A673 (cell line): ENCODE measurements at regions not wholly inside any gene's neighbourhood (a gene's known extent, or its start where the extent isn't known, plus 50 kb on each side); places are given as distances from the start of the nearest gene placed in this dataset.

Experiments
- BruUV-seq: library from RNA; stranded (reverse); fragments of 400-500 nt; replicated peaks from 2 replicates; lab custom pipeline; 2021; lab: Mats Ljungman, UMichigan
- CTCF ChIA-PET: fragments of 300-600 bp; sonication (Branson Sonifier 250); formaldehyde crosslinking; loops from one replicate; lab custom pipeline; 2022; ENCODE audit warnings: antibody characterized with exemption; lab: Charles Lee
- POLR2A ChIA-PET: fragments of 300-600 bp; sonication (Branson Sonifier 250); formaldehyde crosslinking; loops from one replicate; lab custom pipeline; 2022; ENCODE audit warnings: antibody characterized with exemption; ENCODE audit not compliant: low non-redundant PET; lab: Charles Lee
- DNase-seq: peaks from one replicate; pipeline ENCODE4 v3.0.0-alpha.2; 2015; ENCODE audit warnings: low spot score
- H3K27ac ChIP-seq: fragments of 200-600 bp; sonication (generic); 2 replicates; pipeline ENCODE4 v1.5.1; 2016; ENCODE audit warnings: mixed run types, low read depth, mild to moderate bottlenecking, mixed read lengths, antibody characterized with exemption, low read length; ENCODE audit not compliant: poor library complexity, severe bottlenecking
- H3K27me3 ChIP-seq: fragments of 200-600 bp; sonication (generic); replicated peaks from 2 replicates; pipeline ENCODE4 v1.6.1; 2017; ENCODE audit warnings: mixed run types, low read depth, mild to moderate bottlenecking, mixed read lengths, antibody characterized with exemption, low read length; ENCODE audit not compliant: insufficient read depth, poor library complexity
- H3K36me3 ChIP-seq: fragments of 200-600 bp; sonication (generic); 2 replicates; pipeline ENCODE4 v1.6.1; 2016; ENCODE audit warnings: mixed run types, mild to moderate bottlenecking, mixed read lengths, antibody characterized with exemption, low read length; ENCODE audit not compliant: insufficient read depth, poor library complexity, severe bottlenecking
- H3K4me1 ChIP-seq: fragments of 200-600 bp; sonication (generic); 2 replicates; pipeline ENCODE4 v1.6.1; 2017; ENCODE audit warnings: mixed run types, mild to moderate bottlenecking, mixed read lengths, antibody characterized with exemption, low read length; ENCODE audit not compliant: insufficient read depth, poor library complexity, severe bottlenecking
- H3K4me3 ChIP-seq: fragments of 200-600 bp; sonication (generic); 2 replicates; pipeline ENCODE4 v1.5.1; 2016; ENCODE audit warnings: low read depth, mixed run types, mild to moderate bottlenecking, mixed read lengths, low read length; ENCODE audit not compliant: poor library complexity, severe bottlenecking
- H3K9me3 ChIP-seq: fragments of 200-600 bp; sonication (generic); 2 replicates; pipeline ENCODE4 v1.6.1; 2016; ENCODE audit warnings: mixed run types, low read depth, mild to moderate bottlenecking, mixed read lengths, antibody characterized with exemption, low read length; ENCODE audit not compliant: poor library complexity, severe bottlenecking
- EZH2 ChIP-seq: fragments of 200-600 bp; sonication (generic); IDR thresholded peaks from 2 replicates; pipeline ENCODE4 v1.6.1; 2017; ENCODE audit warnings: borderline replicate concordance, low read depth, mild to moderate bottlenecking, mixed read lengths, antibody characterized with exemption, low read length; ENCODE audit not compliant: poor library complexity, severe bottlenecking
- intact Hi-C: fragments of 100-400 bp; cut with micrococcal nuclease; formaldehyde crosslinking; loops from one replicate; pipeline ENCODE4 v1.10.0; 2022; ENCODE audit not compliant: unreplicated experiment
- TF ChIP-seq, protein P1 (sequence below): fragments of 300-800, 200-600 bp; sonication (generic); conservative IDR thresholded peaks from 2 replicates; pipeline ENCODE4 v1.5.1; 2017; ENCODE audit warnings: low read depth, mild to moderate bottlenecking, antibody characterized with exemption, low read length, moderate library complexity, mixed read lengths

- no peaks in the 10 kb centered on the region for H3K36me3 ChIP-seq
- ChIA-PET POLR2A (no interaction called here), CTCF (no interaction called here)
- H3K4me1 ChIP-seq = peaks cover 16% of the 10 kb centered on the region
- H3K9me3 ChIP-seq = no peaks in the 10 kb centered on the region
- no peak overlapping the region for H3K27ac ChIP-seq
- TF ChIP-seq EZH2 = no peak
- TF ChIP-seq, protein P1, sequence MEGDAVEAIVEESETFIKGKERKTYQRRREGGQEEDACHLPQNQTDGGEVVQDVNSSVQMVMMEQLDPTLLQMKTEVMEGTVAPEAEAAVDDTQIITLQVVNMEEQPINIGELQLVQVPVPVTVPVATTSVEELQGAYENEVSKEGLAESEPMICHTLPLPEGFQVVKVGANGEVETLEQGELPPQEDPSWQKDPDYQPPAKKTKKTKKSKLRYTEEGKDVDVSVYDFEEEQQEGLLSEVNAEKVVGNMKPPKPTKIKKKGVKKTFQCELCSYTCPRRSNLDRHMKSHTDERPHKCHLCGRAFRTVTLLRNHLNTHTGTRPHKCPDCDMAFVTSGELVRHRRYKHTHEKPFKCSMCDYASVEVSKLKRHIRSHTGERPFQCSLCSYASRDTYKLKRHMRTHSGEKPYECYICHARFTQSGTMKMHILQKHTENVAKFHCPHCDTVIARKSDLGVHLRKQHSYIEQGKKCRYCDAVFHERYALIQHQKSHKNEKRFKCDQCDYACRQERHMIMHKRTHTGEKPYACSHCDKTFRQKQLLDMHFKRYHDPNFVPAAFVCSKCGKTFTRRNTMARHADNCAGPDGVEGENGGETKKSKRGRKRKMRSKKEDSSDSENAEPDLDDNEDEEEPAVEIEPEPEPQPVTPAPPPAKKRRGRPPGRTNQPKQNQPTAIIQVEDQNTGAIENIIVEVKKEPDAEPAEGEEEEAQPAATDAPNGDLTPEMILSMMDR = no peak
- H3K4me3 ChIP-seq = no peak overlapping the region
- peaks cover 65% of the 10 kb centered on the region for H3K27me3 ChIP-seq
- no TSS peak for BruUV-seq
- intact Hi-C loops = loop anchor here (10.0 kb wide), 1 partner anchor 461 kb away; no protein-coding TSS in a partner anchor
- DNase-seq = no peak
Measured at GRCh38 chr12:87384226-87384625, 645.0 kb downstream of the C12orf50 start.

GRCh38 chr12:87383680-87384079 lies 645.5 kb downstream of the C12orf50 start:
- no TSS peak for BruUV-seq
- CTCF ChIA-PET = no interaction called here
- Histone ChIP-seq H3K9me3 (no peaks in the 10 kb centered on the region), H3K4me3 (no peak overlapping the region), H3K36me3 (no peaks in the 10 kb centered on the region), H3K27me3 (peaks cover 63% of the 10 kb centered on the region), H3K4me1 (peaks cover 16% of the 10 kb centered on the region), H3K27ac (no peak overlapping the region)
- TF ChIP-seq, protein P1 = no peak
- TF ChIP-seq EZH2 = no peak
- DNase-seq = peak; percentile 29
- POLR2A ChIA-PET = no interaction called here
- intact Hi-C loops = loop anchor here (10.0 kb wide), 1 partner anchor 461 kb away; no protein-coding TSS in a partner anchor

- intact Hi-C loops = loop anchor here (10.0 kb wide), 1 partner anchor 462 kb away; no protein-coding TSS in a partner anchor
- CTCF ChIA-PET = no interaction called here
- H3K4me3 ChIP-seq = no peak overlapping the region
- H3K9me3 ChIP-seq = no peaks in the 10 kb centered on the region
- peak; percentile 92 for DNase-seq
- peaks cover 16% of the 10 kb centered on the region for H3K4me1 ChIP-seq
- H3K36me3 ChIP-seq = no peaks in the 10 kb centered on the region
- POLR2A ChIA-PET = no interaction called here
- no peak overlapping the region for H3K27ac ChIP-seq
- peaks cover 57% of the 10 kb centered on the region for H3K27me3 ChIP-seq
- no TSS peak for BruUV-seq
- TF ChIP-seq EZH2 = no peak
- TF ChIP-seq, protein P1 = no peak
Measured at GRCh38 chr12:87382959-87383566, 646.1 kb downstream of the C12orf50 start.
